Activated gamma-delta T cell treated with Interleukin-2 at 50 U/mL for 16 hours (primary cell): ENCODE measurements at regions not wholly inside any gene's neighbourhood (a gene's known extent, or its start where the extent isn't known, plus 50 kb on each side); places are given as distances from the start of the nearest gene placed in this dataset.
"Not testable (repeated sequence)": the region's sequence is repeated elsewhere in the genome, so short reads cannot be mapped to it uniquely, and the experiment has no call there.

ENCODE experiments used
- DNase-seq: peaks from one replicate; pipeline ENCODE4 v3.0.0-alpha.2; 2020

- DNase-seq, result no peak
Observed at GRCh38 chr16:79845033-79845733, 244.6 kb upstream of the MAF start.

- DNase-seq, result no peak
Observed at GRCh38 chr16:79844603-79845002, 244.1 kb upstream of the MAF start.

GRCh38 chr16:79843631-79844043 lies 243.1 kb upstream of the MAF start:
- no peak for DNase-seq

- no peak for DNase-seq
Observed at GRCh38 chr16:79843145-79843544, 242.6 kb upstream of the MAF start.

- DNase-seq, result no peak
Observed at GRCh38 chr16:79842197-79842596, 241.7 kb upstream of the MAF start.

GRCh38 chr16:79839466-79840341 lies 239.2 kb upstream of the MAF start:
- DNase-seq, result no peak

- DNase-seq, result no peak
Observed at GRCh38 chr16:79838496-79839259, 238.1 kb upstream of the MAF start.

GRCh38 chr16:79836144-79836543 lies 235.6 kb upstream of the MAF start:
- no peak for DNase-seq

- no peak for DNase-seq
Observed at GRCh38 chr16:79835194-79835593, 234.7 kb upstream of the MAF start.

- DNase-seq, result no peak
Observed at GRCh38 chr16:79834720-79835119, 234.2 kb upstream of the MAF start.

- DNase-seq, result not testable (repeated sequence)
Observed at GRCh38 chr16:79834003-79834402, 233.5 kb upstream of the MAF start.

- DNase-seq, result no peak
Observed at GRCh38 chr16:79833559-79833958, 233.0 kb upstream of the MAF start.

- DNase-seq, result no peak
Observed at GRCh38 chr16:79826732-79827475, 226.4 kb upstream of the MAF start.

- DNase-seq, result no peak
Observed at GRCh38 chr16:79825002-79825401, 224.5 kb upstream of the MAF start.

- no peak for DNase-seq
Observed at GRCh38 chr16:79823639-79824038, 223.1 kb upstream of the MAF start.

GRCh38 chr16:79821911-79822310 lies 221.4 kb upstream of the MAF start:
- DNase-seq, result no peak

GRCh38 chr16:79816081-79816497 lies 215.6 kb upstream of the MAF start:
- no peak for DNase-seq

- DNase-seq, result no peak
Observed at GRCh38 chr16:79815049-79815448, 214.5 kb upstream of the MAF start.

GRCh38 chr16:79814124-79814523 lies 213.6 kb upstream of the MAF start:
- DNase-seq, result no peak

GRCh38 chr16:79811541-79811940 lies 211.0 kb upstream of the MAF start:
- DNase-seq, result no peak

GRCh38 chr16:79810449-79811189 lies 210.1 kb upstream of the MAF start:
- DNase-seq, result no peak

- no peak for DNase-seq
Observed at GRCh38 chr16:79809376-79809775, 208.8 kb upstream of the MAF start.
